Inferior parietal cortex (tissue), 1 donor: ENCODE measurements at regions not wholly inside any gene's neighbourhood (a gene's known extent, or its start where the extent isn't known, plus 50 kb on each side); places are given as distances from the start of the nearest gene placed in this dataset.
"Not testable (repeated sequence)": the region's sequence is repeated elsewhere in the genome, so short reads cannot be mapped to it uniquely, and the experiment has no call there.

Experiments
- DNase-seq: peaks from one replicate; pipeline ENCODE4 v3.0.0-alpha.2; 2016; ENCODE audit errors: extremely low spot score

GRCh38 chr6:164072240-164072666 lies 657.7 kb downstream of the QKI start:
- no peak for DNase-seq

DNA sequence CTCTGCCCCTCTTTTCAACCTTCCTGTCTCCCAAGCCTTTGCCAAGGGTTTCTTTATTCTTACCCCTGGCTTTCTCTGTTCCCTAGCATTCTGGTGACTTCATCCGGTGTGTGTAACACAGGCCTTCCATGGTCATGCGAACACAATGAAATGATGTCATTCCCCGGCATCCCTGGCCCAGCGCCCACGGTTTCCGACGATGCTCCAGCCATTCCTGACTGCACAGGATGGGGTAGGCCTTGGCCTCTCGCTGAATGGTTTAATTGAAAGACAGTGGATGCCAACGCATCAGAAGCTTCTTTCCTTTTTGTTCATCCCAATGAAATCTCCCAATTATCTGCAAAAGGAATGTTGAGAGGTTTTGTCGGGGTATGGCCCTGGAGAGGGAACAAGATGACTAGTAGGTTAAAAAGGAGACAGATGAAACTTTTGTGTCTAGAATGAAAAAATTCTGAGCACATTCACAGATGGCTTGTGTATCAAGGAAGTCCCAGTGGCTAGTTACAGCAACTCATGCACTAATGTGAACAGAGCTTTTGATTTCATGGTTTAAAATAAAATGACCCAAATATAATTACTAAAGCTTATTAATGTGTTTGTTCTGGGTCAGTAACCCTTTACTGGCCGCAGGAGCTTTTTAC lies 655.0 kb downstream of the QKI start:
- DNase-seq = peak; percentile 16

DNA sequence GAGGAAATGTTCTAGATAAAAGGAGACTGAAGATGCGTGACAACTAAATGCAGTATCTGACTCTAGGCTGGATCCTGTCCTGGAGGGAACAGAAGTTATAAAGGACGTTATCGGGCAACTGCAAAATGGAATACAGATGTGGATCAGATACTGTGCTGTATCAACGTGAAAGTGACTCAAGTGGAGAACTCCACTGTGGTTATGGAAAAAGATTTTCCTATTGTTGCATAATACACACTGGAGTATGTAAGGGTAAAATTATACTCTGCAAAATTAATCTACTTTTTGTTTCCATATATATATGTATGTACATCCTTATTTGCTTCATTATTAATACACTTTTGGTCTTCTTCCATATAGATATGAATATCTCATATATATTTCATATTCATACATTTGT lies 654.0 kb downstream of the QKI start:
- no peak for DNase-seq

- no peak for DNase-seq
Observed at GRCh38 chr6:164066766-164067165, 652.2 kb downstream of the QKI start.

DNA sequence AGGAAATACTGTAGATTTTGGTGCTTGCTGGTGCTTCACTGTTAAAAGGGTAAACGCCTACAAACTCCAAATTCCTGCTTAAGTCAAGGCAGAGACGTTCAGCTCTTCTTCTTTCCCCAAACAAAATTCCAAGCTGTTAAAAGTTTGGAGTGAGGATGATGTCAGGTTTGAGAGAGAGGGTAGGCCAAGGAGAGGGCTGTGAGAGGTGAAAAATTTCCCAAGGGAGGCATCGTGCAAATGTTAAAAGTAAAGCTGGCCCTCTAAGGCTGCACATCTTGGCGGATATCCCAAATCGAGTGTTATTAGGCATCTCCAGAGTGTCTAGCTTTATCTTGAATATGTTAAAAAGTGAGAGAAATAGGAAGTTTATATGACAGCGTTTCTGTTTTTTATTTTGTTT lies 651.8 kb downstream of the QKI start:
- DNase-seq = no peak

DNA sequence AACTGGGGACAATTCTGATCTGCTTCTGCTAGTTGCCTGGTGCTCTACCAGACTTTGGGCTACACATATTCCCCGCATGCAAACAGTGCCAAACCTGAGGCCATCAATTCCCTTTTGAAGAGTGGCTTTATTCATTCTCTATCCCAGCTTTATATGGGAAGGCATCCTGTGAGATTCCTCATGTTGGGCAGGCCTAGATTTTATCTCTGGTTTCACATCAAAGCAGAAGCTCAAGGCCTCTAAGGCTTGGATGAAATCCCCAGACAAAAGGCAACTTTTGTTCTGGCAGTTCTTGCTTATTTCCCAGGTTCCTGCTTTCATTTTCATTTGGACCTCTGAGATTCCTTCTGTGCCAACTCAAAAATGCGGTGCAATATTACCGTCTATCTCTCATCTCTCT lies 648.8 kb downstream of the QKI start:
- DNase-seq = no peak

- no peak for DNase-seq
Observed at GRCh38 chr6:164062872-164063271, 648.4 kb downstream of the QKI start.

- no peak for DNase-seq
Observed at GRCh38 chr6:164057876-164058275, 643.4 kb downstream of the QKI start.

- DNase-seq = no peak
Observed at GRCh38 chr6:164051427-164051826, 636.9 kb downstream of the QKI start.

GRCh38 chr6:164049517-164049988 lies 635.0 kb downstream of the QKI start:
- no peak for DNase-seq

DNA sequence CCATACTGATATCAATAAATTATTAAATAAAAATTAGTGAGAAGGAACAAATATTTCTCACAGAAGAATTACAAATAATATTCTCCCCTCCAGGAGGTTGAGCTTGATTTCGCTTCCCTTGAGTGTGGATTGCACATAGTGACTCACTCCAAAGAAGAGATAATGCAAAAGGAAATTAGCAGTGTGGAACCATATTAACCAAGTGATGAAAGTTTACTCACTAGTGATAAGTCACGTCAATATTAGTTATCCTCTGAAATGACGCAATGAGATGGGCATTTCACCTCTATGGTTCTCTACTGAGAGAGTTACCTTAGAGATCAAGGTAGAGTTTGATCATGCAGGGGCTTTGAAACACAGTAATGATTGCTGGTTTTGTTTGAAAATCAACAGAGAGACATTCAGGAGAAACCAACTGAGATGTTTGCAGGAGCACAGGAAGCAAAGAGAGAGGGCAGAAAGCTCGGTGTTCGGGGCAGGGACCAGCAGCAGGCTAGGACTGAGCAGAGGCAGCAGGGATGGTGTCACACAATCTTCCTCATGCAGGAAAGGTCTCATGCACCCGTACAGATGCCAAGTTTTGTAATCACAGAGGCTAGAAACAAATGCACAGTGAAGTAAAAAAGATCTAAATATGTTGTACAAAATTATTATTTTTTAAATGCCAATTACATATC lies 634.5 kb downstream of the QKI start:
- no peak for DNase-seq

DNA sequence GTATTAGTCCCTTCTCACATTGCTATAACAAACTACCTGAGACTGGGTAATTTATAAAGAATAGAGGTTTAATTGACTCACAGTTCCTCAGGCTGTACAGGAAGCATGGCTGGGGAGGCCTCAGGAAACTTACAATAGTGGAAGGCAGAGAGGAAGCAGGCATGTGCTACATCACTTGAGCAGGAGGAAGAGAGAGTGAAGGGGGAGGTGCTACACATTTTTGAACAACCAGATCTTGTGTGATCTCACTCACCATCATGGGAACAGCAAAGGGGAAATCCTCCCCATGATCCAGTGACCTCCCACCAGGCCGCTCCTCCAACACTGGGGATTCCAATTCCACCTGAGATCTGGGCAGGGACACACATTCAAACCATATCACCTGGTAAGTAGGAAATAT lies 630.6 kb downstream of the QKI start:
- no peak for DNase-seq

DNA sequence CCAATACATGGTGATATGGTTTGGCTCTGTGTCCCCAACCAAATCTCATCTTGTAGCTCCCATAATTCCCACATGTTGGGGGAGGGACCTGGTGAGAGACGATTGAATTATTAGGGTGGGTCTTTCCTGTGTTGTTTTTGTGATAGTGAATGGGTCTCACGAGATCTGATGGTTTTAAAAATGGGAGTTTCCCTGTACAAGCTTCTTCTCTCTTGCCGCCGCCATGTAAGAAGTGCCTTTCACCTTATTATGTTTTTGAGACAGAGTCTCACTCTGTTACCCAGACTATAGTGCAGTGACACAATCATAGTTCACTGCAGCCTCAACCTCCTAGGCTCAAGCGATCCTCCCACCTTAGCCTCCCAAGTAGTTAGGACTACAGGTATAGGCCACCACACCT lies 629.1 kb downstream of the QKI start:
- DNase-seq = not testable (repeated sequence)

DNA sequence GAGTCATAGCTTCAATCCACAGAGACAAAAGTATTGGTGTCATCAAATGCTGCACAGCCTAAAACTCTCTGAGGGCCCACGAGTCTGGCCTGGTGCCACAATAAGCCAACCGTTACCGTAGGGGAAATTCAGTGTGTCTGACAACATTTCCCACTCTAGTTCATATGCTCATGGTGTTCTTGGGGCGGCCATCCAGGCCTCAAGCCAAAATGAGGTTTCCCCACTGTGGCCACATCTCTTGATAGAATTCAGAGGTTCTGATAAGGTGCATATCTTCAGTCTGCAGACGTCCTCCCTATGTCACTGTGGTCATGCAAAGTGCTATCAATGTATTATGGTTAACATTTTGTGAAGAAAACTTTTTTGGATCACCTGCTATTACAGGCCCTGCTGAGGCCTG lies 627.7 kb downstream of the QKI start:
- no peak for DNase-seq

DNA sequence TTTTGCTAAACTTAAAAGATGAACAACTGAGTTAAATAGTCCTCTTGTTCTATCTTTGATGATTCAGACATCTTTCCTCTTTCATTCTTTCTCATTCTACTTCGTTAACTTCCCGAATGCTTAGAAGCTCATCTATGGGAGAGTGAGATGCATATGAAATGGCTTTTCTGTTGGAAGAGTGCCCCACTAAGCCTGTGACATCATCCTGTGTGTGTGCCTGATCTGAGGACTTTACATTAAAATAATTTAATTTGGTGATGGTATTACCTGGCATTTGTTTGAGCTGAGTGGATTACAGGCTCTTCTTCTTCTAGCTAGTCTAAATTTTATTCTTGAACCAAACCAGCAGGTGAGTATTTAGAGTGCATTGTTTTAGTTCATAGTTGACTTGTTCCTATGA lies 626.5 kb downstream of the QKI start:
- DNase-seq = no peak

- no peak for DNase-seq
Observed at GRCh38 chr6:164039954-164040375, 625.4 kb downstream of the QKI start.

GRCh38 chr6:164037171-164037870 lies 622.8 kb downstream of the QKI start:
- DNase-seq = no peak

- DNase-seq = no peak
Observed at GRCh38 chr6:164035900-164036485, 621.5 kb downstream of the QKI start.

GRCh38 chr6:164034602-164035140 lies 620.2 kb downstream of the QKI start:
- no peak for DNase-seq

DNA sequence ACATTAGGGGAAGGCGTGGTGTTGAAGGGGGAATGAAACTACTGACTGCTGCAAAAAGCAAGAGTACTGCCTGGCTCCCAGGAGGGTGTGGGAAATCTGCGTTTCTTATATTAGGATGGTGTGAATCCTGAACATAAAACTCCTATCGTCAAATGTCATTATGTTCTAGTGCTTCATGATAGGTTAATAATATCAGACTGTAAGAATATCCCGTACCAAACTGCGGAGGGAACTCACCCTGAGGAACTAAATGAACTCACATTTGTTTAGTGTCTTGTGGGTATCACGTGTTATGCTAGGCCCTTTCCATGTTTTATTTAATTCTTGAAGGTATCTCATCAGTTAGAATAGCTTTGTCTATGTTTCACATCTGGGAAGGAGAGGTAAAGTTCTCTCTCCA lies 610.7 kb downstream of the QKI start:
- no peak for DNase-seq

- DNase-seq = no peak
Observed at GRCh38 chr6:164023535-164023934, 609.0 kb downstream of the QKI start.

GRCh38 chr6:164022632-164023031 lies 608.1 kb downstream of the QKI start:
- DNase-seq = no peak
